NT2/D1 (cell line): ENCODE measurements at regions not wholly inside any gene's neighbourhood (a gene's known extent, or its start where the extent isn't known, plus 50 kb on each side); places are given as distances from the start of the nearest gene placed in this dataset.

Experiments used
- DNase-seq: peaks from one replicate; pipeline ENCODE4 v3.0.0-alpha.2; 2011; ENCODE audit warnings: low read depth, low spot score
- H3K27me3 ChIP-seq: 2 replicates; pipeline ENCODE4 v1.6.0; 2011; ENCODE audit warnings: mild to moderate bottlenecking; ENCODE audit not compliant: insufficient read length, insufficient read depth
- H3K36me3 ChIP-seq: 2 replicates; pipeline ENCODE4 v1.6.1; 2011; ENCODE audit warnings: mild to moderate bottlenecking, low read length, mixed read lengths; ENCODE audit not compliant: insufficient read depth, insufficient read length
- H3K4me1 ChIP-seq: 2 replicates; pipeline ENCODE4 v1.5.1; 2011; ENCODE audit not compliant: insufficient read depth, insufficient read length
- H3K4me3 ChIP-seq: 2 replicates; pipeline ENCODE4 v1.5.1; 2011; ENCODE audit warnings: low read depth; ENCODE audit not compliant: insufficient read length
- H3K9ac ChIP-seq: 2 replicates; pipeline ENCODE4 v1.6.0; 2011; ENCODE audit warnings: low read depth; ENCODE audit not compliant: insufficient read length
- H3K9me3 ChIP-seq: 2 replicates; pipeline ENCODE4 v1.5.1; 2011; ENCODE audit warnings: mild to moderate bottlenecking, low read length; ENCODE audit not compliant: insufficient read depth
- SUZ12 ChIP-seq: IDR thresholded peaks from 2 replicates; pipeline ENCODE4 v1.6.1; 2011; ENCODE audit not compliant: insufficient read length, insufficient read depth; ENCODE audit errors: extremely low read depth
- YY1 ChIP-seq: IDR thresholded peaks from 2 replicates; pipeline ENCODE4 v1.6.1; 2011; ENCODE audit not compliant: insufficient read length, insufficient read depth
- ZNF274 ChIP-seq: IDR thresholded peaks from 2 replicates; pipeline ENCODE4 v1.6.1; 2011; ENCODE audit warnings: mild to moderate bottlenecking, low read depth, low read length

DNA sequence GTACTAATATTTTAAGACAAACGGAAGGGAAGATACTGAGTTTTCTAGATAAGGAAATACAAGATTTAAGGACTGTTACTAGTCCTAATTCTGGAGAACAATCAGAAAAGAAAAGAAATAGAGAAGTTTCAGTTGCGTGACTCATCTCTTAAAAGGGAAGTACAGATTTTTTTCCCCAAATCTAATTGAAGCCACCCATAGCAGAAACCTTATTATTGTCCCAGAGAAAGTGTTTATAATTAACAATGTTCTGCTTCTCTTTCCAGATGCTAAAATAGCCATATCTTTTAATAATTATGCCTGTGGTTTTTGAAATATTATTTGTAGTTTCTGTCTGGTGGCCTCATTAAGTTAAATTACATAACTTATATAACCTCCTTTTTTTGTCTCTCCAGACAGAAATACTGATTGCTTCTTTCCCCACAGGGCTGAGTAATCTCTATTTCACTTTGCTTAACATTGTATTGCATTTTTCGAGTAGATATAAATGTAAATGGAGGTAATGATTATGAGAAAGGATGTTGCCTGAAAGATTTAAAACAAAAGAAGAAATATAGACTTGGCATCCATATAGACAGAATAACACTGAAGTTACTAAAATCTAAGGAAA lies 240.7 kb upstream of the MBL2 start:
- Histone ChIP-seq H3K4me1 (no peaks in the 10 kb centered on the region), H3K36me3 (no peaks in the 10 kb centered on the region), H3K9ac (no peak overlapping the region), H3K4me3 (no peak overlapping the region), H3K27me3 (no peaks in the 10 kb centered on the region), H3K9me3 (no peaks in the 10 kb centered on the region; the same call in 1 of the 2 replicates)
- no peak for TF ChIP-seq SUZ12
- TF ChIP-seq ZNF274: no peak
- TF ChIP-seq YY1: no peak
- no peak for DNase-seq

DNA sequence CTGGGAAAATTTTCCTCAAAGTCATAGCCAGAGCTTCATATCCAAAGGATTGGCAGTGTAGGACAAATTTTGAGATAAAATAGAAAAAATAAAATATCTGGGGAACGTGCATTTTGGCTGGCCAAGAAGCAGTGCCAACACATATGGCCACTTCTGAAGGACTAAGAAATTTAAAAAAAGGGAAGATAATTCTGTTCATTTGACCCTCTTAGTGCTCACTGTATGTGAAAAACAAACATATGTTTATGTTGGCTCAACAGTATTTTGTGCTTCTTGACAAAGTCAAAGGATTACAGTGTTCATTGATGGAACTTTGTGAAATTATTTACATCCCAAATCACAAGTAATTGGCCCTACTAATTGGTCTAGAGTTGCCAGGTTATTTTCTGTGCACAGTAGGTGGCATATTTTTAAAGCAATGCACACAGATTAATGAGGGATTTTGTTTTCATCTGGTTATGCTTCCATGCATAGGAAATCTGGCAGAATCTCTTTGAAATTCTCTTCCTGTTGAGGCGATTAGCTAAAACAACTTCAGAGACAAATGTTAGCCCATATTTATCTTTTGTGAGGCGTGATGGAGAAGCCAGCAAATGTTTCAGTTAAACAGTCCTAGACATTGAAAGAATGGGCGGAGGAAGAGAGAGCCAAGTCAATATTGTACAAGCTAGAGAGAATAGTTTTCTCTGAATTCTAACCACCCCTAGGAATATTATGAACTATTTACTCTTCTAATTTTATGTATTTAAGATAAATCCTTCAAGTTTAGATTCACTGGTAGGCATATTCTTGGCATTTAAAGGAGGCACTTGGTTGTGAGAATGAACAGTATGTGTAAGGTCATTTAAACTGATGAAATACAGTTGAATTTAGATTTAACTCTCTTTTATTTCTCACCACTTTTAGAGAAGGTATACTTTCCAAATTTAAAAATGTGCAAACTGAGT lies 237.7 kb upstream of the MBL2 start:
- no peak overlapping the region for H3K9ac ChIP-seq
- H3K27me3 ChIP-seq: no peaks in the 10 kb centered on the region
- no peak for DNase-seq
- no peaks in the 10 kb centered on the region for H3K36me3 ChIP-seq
- TF ChIP-seq YY1 (no peak), SUZ12 (no peak), ZNF274 (no peak)
- no peak overlapping the region for H3K4me3 ChIP-seq
- H3K4me1 ChIP-seq: no peaks in the 10 kb centered on the region
- no peaks in the 10 kb centered on the region; the same call in 1 of the 2 replicates for H3K9me3 ChIP-seq

GRCh38 chr10:53007527-53007842 lies 234.9 kb upstream of the MBL2 start:
- DNase-seq: no peak
- H3K4me1 ChIP-seq: no peaks in the 10 kb centered on the region

GRCh38 chr10:53006663-53007526 lies 234.3 kb upstream of the MBL2 start:
- H3K9ac ChIP-seq: no peak overlapping the region
- DNase-seq: no peak
- H3K4me1 ChIP-seq: no peaks in the 10 kb centered on the region
- TF ChIP-seq YY1 (no peak), ZNF274 (no peak), SUZ12 (no peak)
- no peaks in the 10 kb centered on the region; the same call in 1 of the 2 replicates for H3K9me3 ChIP-seq
- H3K36me3 ChIP-seq: no peaks in the 10 kb centered on the region
- H3K4me3 ChIP-seq: no peak overlapping the region
- H3K27me3 ChIP-seq: no peaks in the 10 kb centered on the region

More at GRCh38 chr10:53007527-53007842, 234.9 kb upstream of the MBL2 start:
- TF ChIP-seq YY1 (no peak), SUZ12 (no peak), ZNF274 (no peak)
- Histone ChIP-seq H3K9ac (no peak overlapping the region), H3K27me3 (no peaks in the 10 kb centered on the region), H3K36me3 (no peaks in the 10 kb centered on the region), H3K9me3 (no peaks in the 10 kb centered on the region; the same call in 1 of the 2 replicates), H3K4me3 (no peak overlapping the region)

- no peak for DNase-seq
- Histone ChIP-seq H3K9ac (no peak overlapping the region), H3K4me1 (no peaks in the 10 kb centered on the region), H3K27me3 (no peaks in the 10 kb centered on the region), H3K9me3 (no peaks in the 10 kb centered on the region; the same call in 1 of the 2 replicates), H3K36me3 (no peaks in the 10 kb centered on the region), H3K4me3 (no peak overlapping the region)
- TF ChIP-seq YY1 (no peak), ZNF274 (no peak), SUZ12 (no peak)
Observed at GRCh38 chr10:53005612-53006345, 233.2 kb upstream of the MBL2 start.

DNA sequence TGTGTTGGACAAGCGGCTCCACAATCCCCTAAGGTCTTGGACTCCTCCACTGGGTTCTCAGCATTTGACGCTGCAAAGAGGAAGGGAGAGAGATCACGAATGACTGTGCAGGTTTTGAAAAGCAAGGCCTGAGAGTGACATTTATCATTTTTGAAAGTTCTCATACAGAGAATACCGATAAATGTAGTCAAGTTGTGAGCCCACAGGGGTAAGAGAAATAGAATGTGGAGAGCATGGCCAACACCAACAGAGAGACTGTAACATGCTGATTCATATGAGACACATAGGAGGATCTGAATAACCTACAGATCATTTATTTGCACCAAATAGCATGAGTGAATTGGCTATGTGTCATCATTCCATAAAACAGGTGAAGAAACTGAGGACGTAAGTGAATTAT lies 230.5 kb upstream of the MBL2 start:
- H3K4me3 ChIP-seq: no peak overlapping the region
- H3K9ac ChIP-seq: no peak overlapping the region
- no peak for TF ChIP-seq ZNF274
- TF ChIP-seq SUZ12: no peak
- TF ChIP-seq YY1: no peak
- no peak for DNase-seq
- H3K9me3 ChIP-seq: no peaks in the 10 kb centered on the region
- no peaks in the 10 kb centered on the region for H3K4me1 ChIP-seq
- H3K27me3 ChIP-seq: no peaks in the 10 kb centered on the region
- H3K36me3 ChIP-seq: no peaks in the 10 kb centered on the region
